ENCODE measurements at regions not wholly inside any gene's neighbourhood (a gene's known extent, or its start where the extent isn't known, plus 50 kb on each side); places are given as distances from the start of the nearest gene placed in this dataset.

DNA sequence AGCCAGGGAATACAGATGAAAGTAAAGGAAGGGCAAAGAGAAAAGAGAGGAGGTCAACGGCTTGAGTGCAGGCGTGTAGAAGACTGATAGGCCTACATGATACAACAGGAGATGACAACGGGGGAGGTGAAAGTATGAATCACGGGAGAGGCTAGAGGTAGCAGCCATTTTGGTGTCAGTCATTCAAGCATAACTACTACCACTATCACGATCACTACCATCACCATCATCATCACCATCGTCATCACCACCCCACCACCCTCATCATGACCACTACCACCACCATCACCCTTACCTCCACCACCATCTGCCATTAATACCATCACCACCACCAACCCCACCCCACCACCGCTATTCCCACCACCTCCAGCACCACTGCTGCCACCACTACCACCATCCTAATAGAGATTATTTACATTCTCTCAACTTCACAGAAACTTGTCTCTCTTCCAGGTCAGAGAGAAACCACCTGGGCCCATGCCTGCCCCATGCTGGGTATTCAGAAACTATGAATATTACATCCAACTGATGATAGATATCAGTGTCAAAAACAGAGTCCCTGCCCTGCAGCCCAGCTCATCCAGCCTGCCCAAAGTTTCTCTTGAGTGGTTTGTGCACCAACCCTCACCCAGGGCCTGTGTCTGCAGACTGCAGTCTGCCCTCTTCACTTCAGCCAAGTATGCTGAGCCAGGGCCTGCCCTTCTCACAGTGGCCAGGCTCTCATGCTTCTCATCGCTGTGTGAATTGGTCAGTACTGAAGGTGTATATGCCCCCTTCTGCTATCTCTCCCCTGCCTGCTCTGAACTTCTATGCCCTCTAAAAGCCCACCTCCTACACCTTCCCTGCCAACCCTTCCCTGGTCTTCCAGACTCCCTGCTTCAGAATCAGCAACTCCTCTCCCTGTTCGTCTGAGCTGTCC is 215.6 kb upstream of the TLE3 start:
- H3K23ac ChIP-seq (ENCODE audit: insufficient read length, low read depth, low read length): no peak overlapping the region
- no peaks in the 10 kb centered on the region; a peak in 1 of 5 replicates for H3K9me3 Mint-ChIP-seq
- no peak overlapping the region for H3K4me2 ChIP-seq (ENCODE audit: insufficient read depth, insufficient read length, low read length)
- H4K20me1 ChIP-seq (ENCODE audit: control insufficient read depth, insufficient read depth, insufficient read length): no peaks in the 10 kb centered on the region
- H3K27me3 Mint-ChIP-seq (ENCODE audit: low read depth): peaks cover 7% of the 10 kb centered on the region
- H3K36me3 Mint-ChIP-seq (ENCODE audit: insufficient read depth in 1 of 3, low read depth in 3 of 3): peaks cover 0 to 5% (median 0%) of the 10 kb centered on the region in 3 experiments; a peak in 2 of 7 replicates
- no peak overlapping the region for H4K8ac ChIP-seq (replicated peaks; ENCODE audit: insufficient read length, low read depth, low read length)
- H3K27ac ChIP-seq (ENCODE audit: insufficient read length, low read depth, low read length): no peak overlapping the region
- H3K79me1 ChIP-seq (ENCODE audit: insufficient read depth, low read depth, low read length, poor library complexity, severe bottlenecking): no peaks in the 10 kb centered on the region
- H3K27ac Mint-ChIP-seq: no peak overlapping the region
- no peak overlapping the region for H3K9ac ChIP-seq (ENCODE audit: extremely low read depth, insufficient read length, low read length)
- no peak overlapping the region for H3K14ac ChIP-seq (ENCODE audit: insufficient read depth, low read length)
- peaks cover 20 to 27% of the 10 kb centered on the region in 2 experiments for H3K4me1 Mint-ChIP-seq
- no peak overlapping the region for H2BK5ac ChIP-seq (ENCODE audit: insufficient read length, low read length)
- no peak overlapping the region for H4K91ac ChIP-seq (ENCODE audit: insufficient read length, low read depth, low read length)
- H2BK120ac ChIP-seq (ENCODE audit: low read depth, low read length, poor library complexity, severe bottlenecking): no peak overlapping the region
- no peak overlapping the region for H2AFZ ChIP-seq (ENCODE audit: low read length)
- H3T11ph ChIP-seq (ENCODE audit: low read length): no peak overlapping the region
- WGBS (ENCODE audit: extremely low coverage, insufficient read length, low lambda C conversion rate): no CpG with 5 or more reads among the region's 9 CpGs
- H2BK15ac ChIP-seq (ENCODE audit: low read depth, low read length): no peak overlapping the region
- H3K79me2 ChIP-seq (ENCODE audit: insufficient read depth, low read length): no peaks in the 10 kb centered on the region
- H2AK5ac ChIP-seq (ENCODE audit: insufficient read length, low read length): no peak overlapping the region
- no peak overlapping the region for H3K4me3 Mint-ChIP-seq
- no peaks in the 10 kb centered on the region for H3K9me3 ChIP-seq (ENCODE audit: control insufficient read depth, low read depth, low read length)
- TF ChIP-seq, protein P1, sequence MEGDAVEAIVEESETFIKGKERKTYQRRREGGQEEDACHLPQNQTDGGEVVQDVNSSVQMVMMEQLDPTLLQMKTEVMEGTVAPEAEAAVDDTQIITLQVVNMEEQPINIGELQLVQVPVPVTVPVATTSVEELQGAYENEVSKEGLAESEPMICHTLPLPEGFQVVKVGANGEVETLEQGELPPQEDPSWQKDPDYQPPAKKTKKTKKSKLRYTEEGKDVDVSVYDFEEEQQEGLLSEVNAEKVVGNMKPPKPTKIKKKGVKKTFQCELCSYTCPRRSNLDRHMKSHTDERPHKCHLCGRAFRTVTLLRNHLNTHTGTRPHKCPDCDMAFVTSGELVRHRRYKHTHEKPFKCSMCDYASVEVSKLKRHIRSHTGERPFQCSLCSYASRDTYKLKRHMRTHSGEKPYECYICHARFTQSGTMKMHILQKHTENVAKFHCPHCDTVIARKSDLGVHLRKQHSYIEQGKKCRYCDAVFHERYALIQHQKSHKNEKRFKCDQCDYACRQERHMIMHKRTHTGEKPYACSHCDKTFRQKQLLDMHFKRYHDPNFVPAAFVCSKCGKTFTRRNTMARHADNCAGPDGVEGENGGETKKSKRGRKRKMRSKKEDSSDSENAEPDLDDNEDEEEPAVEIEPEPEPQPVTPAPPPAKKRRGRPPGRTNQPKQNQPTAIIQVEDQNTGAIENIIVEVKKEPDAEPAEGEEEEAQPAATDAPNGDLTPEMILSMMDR (conservative IDR thresholded peaks at IDR 0.05): no peak
- no peak overlapping the region for H3K18ac ChIP-seq (ENCODE audit: insufficient read length, low read depth, low read length)
- no peak for DNase-seq
- no peak overlapping the region for H2BK20ac ChIP-seq (ENCODE audit: low read depth, low read length, poor library complexity, severe bottlenecking)
- no peak overlapping the region for H2BK12ac ChIP-seq (ENCODE audit: insufficient read length, low read depth, low read length)
- no peak overlapping the region for H4K5ac ChIP-seq (ENCODE audit: insufficient read length, low read depth, low read length)
- no peak overlapping the region for H3K56ac ChIP-seq (ENCODE audit: insufficient read length, low read depth, low read length)
- peaks cover 12% of the 10 kb centered on the region; the same call in 1 of the 2 replicates for H3K4me1 ChIP-seq (ENCODE audit: insufficient read depth, low read length)
- no peak overlapping the region for H3K4ac ChIP-seq (ENCODE audit: low read depth, low read length)
- H3K23me2 ChIP-seq (ENCODE audit: insufficient read length, low read depth, low read length, poor library complexity, severe bottlenecking): no peaks in the 10 kb centered on the region
- H3K27me3 ChIP-seq (ENCODE audit: insufficient read depth, low read length): no peaks in the 10 kb centered on the region
